Mesenchymal stem cell (in vitro differentiated cells and primary cell): ENCODE measurements at regions not wholly inside any gene's neighbourhood (a gene's known extent, or its start where the extent isn't known, plus 50 kb on each side); places are given as distances from the start of the nearest gene placed in this dataset.

ENCODE experiments used
- DNase-seq: peaks from one replicate; pipeline ENCODE4 v3.0.0-alpha.2; 2013
- H2AFZ ChIP-seq: one replicate; pipeline ENCODE4 v1.6.1; 2013; ENCODE audit warnings: low read depth, mild to moderate bottlenecking, control low read depth, inconsistent platforms, low read length, moderate library complexity
- H2AK5ac ChIP-seq: 2 replicates; pipeline ENCODE4 v1.6.1; 2013; ENCODE audit warnings: low read length, moderate library complexity, mild to moderate bottlenecking, inconsistent platforms; ENCODE audit not compliant: severe bottlenecking
- H2BK120ac ChIP-seq: one replicate; pipeline ENCODE4 v1.6.1; 2013; ENCODE audit warnings: low read depth, mild to moderate bottlenecking, inconsistent platforms, low read length, moderate library complexity
- H2BK12ac ChIP-seq, 2 experiments: one replicate each; pipeline ENCODE4 v1.6.1; 2013; ENCODE audit warnings: inconsistent platforms in 2 of 2, low read length in 2 of 2, mild to moderate bottlenecking in 2 of 2, moderate library complexity in 2 of 2, control low read depth in 1 of 2
- H2BK15ac ChIP-seq: one replicate; pipeline ENCODE4 v1.6.1; 2013; ENCODE audit warnings: mild to moderate bottlenecking, low read depth, inconsistent platforms; ENCODE audit not compliant: poor library complexity, severe bottlenecking
- H2BK5ac ChIP-seq: 2 replicates; pipeline ENCODE4 v1.6.1; 2013; ENCODE audit warnings: low read depth, mild to moderate bottlenecking, low read length, control low read depth, inconsistent platforms; ENCODE audit not compliant: poor library complexity, severe bottlenecking
- H3K14ac ChIP-seq, 2 experiments: one replicate each; pipeline ENCODE4 v1.6.1; 2013; ENCODE audit warnings: inconsistent platforms in 2 of 2, low read length in 2 of 2, control low read depth in 1 of 2, mild to moderate bottlenecking in 1 of 2, moderate library complexity in 1 of 2
- H3K18ac ChIP-seq, 2 experiments: one replicate each; pipeline ENCODE4 v1.6.1; 2013; ENCODE audit warnings: inconsistent platforms in 2 of 2, low read length in 2 of 2, control low read depth in 1 of 2, low read depth in 1 of 2, mild to moderate bottlenecking in 1 of 2
- H3K23ac ChIP-seq, 2 experiments: one replicate each; pipeline ENCODE4 v1.6.1; 2013; ENCODE audit warnings: inconsistent platforms in 2 of 2, low read length in 2 of 2, mild to moderate bottlenecking in 2 of 2, moderate library complexity in 2 of 2, control low read depth in 1 of 2
- H3K27ac ChIP-seq: 2 replicates; pipeline ENCODE4 v1.5.1; 2013; ENCODE audit warnings: mild to moderate bottlenecking, moderate library complexity, low read length, control low read depth, inconsistent platforms; ENCODE audit not compliant: poor library complexity, severe bottlenecking
- H3K27me3 ChIP-seq, 2 experiments: 2 replicates each; pipeline versions ENCODE4 v1.6.1 to v1.7.0; 2013; ENCODE audit warnings: low read length in 2 of 2, mild to moderate bottlenecking in 2 of 2, moderate library complexity in 2 of 2, control low read depth in 1 of 2, inconsistent platforms in 1 of 2; ENCODE audit not compliant: control insufficient read depth in 1 of 2, insufficient read depth in 1 of 2
- H3K36me3 ChIP-seq, 2 experiments: 2 replicates each; pipeline versions ENCODE4 v1.6.1 to v1.7.0; 2013; ENCODE audit warnings: low read length in 2 of 2, control low read depth in 1 of 2, inconsistent platforms in 1 of 2, low read depth in 1 of 2, mild to moderate bottlenecking in 1 of 2; ENCODE audit not compliant: insufficient read depth in 2 of 2, control insufficient read depth in 1 of 2
- H3K4ac ChIP-seq, 2 experiments: one replicate each; pipeline ENCODE4 v1.6.1; 2013; ENCODE audit warnings: inconsistent platforms in 2 of 2, low read length in 2 of 2, mild to moderate bottlenecking in 2 of 2, moderate library complexity in 2 of 2, control low read depth in 1 of 2, low read depth in 1 of 2
- H3K4me1 ChIP-seq: 2 replicates; pipeline ENCODE4 v1.6.1; 2013; ENCODE audit warnings: low read depth, low read length, control low read depth; ENCODE audit not compliant: control insufficient read depth, insufficient read depth
- H3K4me2 ChIP-seq: 2 replicates; pipeline ENCODE4 v1.6.1; 2013; ENCODE audit warnings: low read length, mild to moderate bottlenecking, inconsistent platforms; ENCODE audit not compliant: poor library complexity, severe bottlenecking
- H3K4me3 ChIP-seq, 2 experiments: 2 replicates each; pipeline versions ENCODE4 v1.5.1 to v1.7.0; 2013; ENCODE audit warnings: low read length in 2 of 2, mild to moderate bottlenecking in 2 of 2, control low read depth in 1 of 2, low read depth in 1 of 2; ENCODE audit not compliant: insufficient read depth in 1 of 2
- H3K79me1 ChIP-seq: replicated peaks from 2 replicates; pipeline ENCODE4 v1.6.1; 2013; ENCODE audit warnings: mild to moderate bottlenecking, control low read depth, low read length, inconsistent platforms; ENCODE audit not compliant: poor library complexity, severe bottlenecking
- H3K9ac ChIP-seq: 2 replicates; pipeline ENCODE4 v1.7.0; 2013; ENCODE audit warnings: mild to moderate bottlenecking, low read length, moderate library complexity
- H3K9me3 ChIP-seq: 2 replicates; pipeline ENCODE4 v1.7.0; 2013; ENCODE audit warnings: mild to moderate bottlenecking, low read length; ENCODE audit not compliant: control insufficient read depth
- H4K8ac ChIP-seq: one replicate; pipeline ENCODE4 v1.6.1; 2013; ENCODE audit warnings: inconsistent platforms, mild to moderate bottlenecking, low read length, moderate library complexity
- H4K91ac ChIP-seq: one replicate; pipeline ENCODE4 v1.6.1; 2013; ENCODE audit warnings: mild to moderate bottlenecking, low read length, inconsistent platforms
- WGBS: methylation state at CpG from one replicate; pipeline ENCODE4 v1.1.7; 2013; ENCODE audit warnings: mixed read lengths; 5-methylcytosine and 5-hydroxymethylcytosine counted together

GRCh38 chr22:48102581-48102980 is 1340.1 kb downstream of the TBC1D22A start:
- Histone ChIP-seq H2BK15ac (no peak overlapping the region), H2BK120ac (no peak overlapping the region), H3K27me3 (peaks cover 0 to 9% of the 10 kb centered on the region in 2 experiments), H2AK5ac (no peak overlapping the region), H2BK12ac (no peak overlapping the region), H4K8ac (no peak overlapping the region), H3K18ac (no peak overlapping the region), H2AFZ (no peak overlapping the region), H3K4me1 (no peaks in the 10 kb centered on the region), H3K4me2 (no peak overlapping the region), H3K4ac (no peak overlapping the region), H3K27ac (no peak overlapping the region), H2BK5ac (no peak overlapping the region), H3K9me3 (no peaks in the 10 kb centered on the region), H4K91ac (no peak overlapping the region), H3K4me3 (no peak overlapping the region), H3K23ac (no peak overlapping the region), H3K14ac (no peak overlapping the region), H3K36me3 (no peaks in the 10 kb centered on the region), H3K9ac (no peak overlapping the region), H3K79me1 (no peaks in the 10 kb centered on the region)
- DNase-seq, result no peak
- WGBS, result 68% methylated on average over 5 of the region's 5 CpGs

- H2AK5ac ChIP-seq, result no peak overlapping the region
- no peak overlapping the region for H3K23ac ChIP-seq
- H4K8ac ChIP-seq, result no peak overlapping the region
- no peak overlapping the region for H3K14ac ChIP-seq
- no peak overlapping the region for H3K18ac ChIP-seq
- H3K4ac ChIP-seq, result no peak overlapping the region
- no peak overlapping the region for H3K4me2 ChIP-seq
- no peak for DNase-seq
- whole genome bisulfite sequencing, result 81% methylated on average over 8 of the region's 8 CpGs
- no peak overlapping the region for H3K27ac ChIP-seq
- H3K9me3 ChIP-seq, result no peaks in the 10 kb centered on the region
- no peaks in the 10 kb centered on the region for H3K4me1 ChIP-seq
- H2BK5ac ChIP-seq, result no peak overlapping the region
- H3K27me3 ChIP-seq, result peaks cover 0 to 9% of the 10 kb centered on the region in 2 experiments
- no peak overlapping the region for H2BK15ac ChIP-seq
- no peak overlapping the region for H2AFZ ChIP-seq
- no peak overlapping the region for H2BK120ac ChIP-seq
- no peak overlapping the region for H3K4me3 ChIP-seq
- H2BK12ac ChIP-seq, result no peak overlapping the region
- no peak overlapping the region for H3K9ac ChIP-seq
- no peaks in the 10 kb centered on the region for H3K79me1 ChIP-seq
- no peak overlapping the region for H4K91ac ChIP-seq
- no peaks in the 10 kb centered on the region for H3K36me3 ChIP-seq
Observed at GRCh38 chr22:48101704-48102103, 1339.3 kb downstream of the TBC1D22A start.

- Histone ChIP-seq H3K23ac (no peak overlapping the region), H3K4me1 (no peaks in the 10 kb centered on the region), H4K91ac (no peak overlapping the region), H3K4me3 (no peak overlapping the region), H3K9me3 (no peaks in the 10 kb centered on the region), H2BK5ac (no peak overlapping the region), H2BK120ac (no peak overlapping the region), H2BK12ac (no peak overlapping the region), H3K27me3 (peaks cover 0 to 9% of the 10 kb centered on the region in 2 experiments), H4K8ac (no peak overlapping the region), H3K9ac (no peak overlapping the region), H3K18ac (no peak overlapping the region), H2AK5ac (no peak overlapping the region), H3K4ac (no peak overlapping the region), H2BK15ac (no peak overlapping the region), H3K79me1 (no peaks in the 10 kb centered on the region), H3K4me2 (no peak overlapping the region), H3K14ac (no peak overlapping the region), H3K27ac (no peak overlapping the region), H3K36me3 (no peaks in the 10 kb centered on the region), H2AFZ (no peak overlapping the region)
- WGBS, result 78% methylated on average over 14 of the region's 14 CpGs
- no peak for DNase-seq
Observed at GRCh38 chr22:48100685-48101417, 1338.4 kb downstream of the TBC1D22A start.

- H3K79me1 ChIP-seq, result no peaks in the 10 kb centered on the region
- H3K27ac ChIP-seq, result no peak overlapping the region
- no peak overlapping the region for H2BK12ac ChIP-seq
- H3K27me3 ChIP-seq, result peaks cover 0 to 15% of the 10 kb centered on the region in 2 experiments
- no peak overlapping the region for H2AK5ac ChIP-seq
- no peak overlapping the region for H3K4ac ChIP-seq
- H3K14ac ChIP-seq, result no peak overlapping the region
- H4K8ac ChIP-seq, result no peak overlapping the region
- no peaks in the 10 kb centered on the region for H3K4me1 ChIP-seq
- no peak overlapping the region for H3K23ac ChIP-seq
- no peaks in the 10 kb centered on the region for H3K36me3 ChIP-seq
- no peak overlapping the region for H2AFZ ChIP-seq
- no peak overlapping the region for H2BK5ac ChIP-seq
- 71% methylated on average over 9 of the region's 9 CpGs for WGBS
- H3K18ac ChIP-seq, result no peak overlapping the region
- DNase-seq, result no peak
- H3K9me3 ChIP-seq, result no peaks in the 10 kb centered on the region
- no peak overlapping the region for H3K4me3 ChIP-seq
- H4K91ac ChIP-seq, result no peak overlapping the region
- H3K9ac ChIP-seq, result no peak overlapping the region
- no peak overlapping the region for H3K4me2 ChIP-seq
- no peak overlapping the region for H2BK120ac ChIP-seq
- H2BK15ac ChIP-seq, result no peak overlapping the region
Observed at GRCh38 chr22:48099671-48100070, 1337.2 kb downstream of the TBC1D22A start.
